ENCODE measurements at regions not wholly inside any gene's neighbourhood (a gene's known extent, or its start where the extent isn't known, plus 50 kb on each side); places are given as distances from the start of the nearest gene placed in this dataset.

DNA sequence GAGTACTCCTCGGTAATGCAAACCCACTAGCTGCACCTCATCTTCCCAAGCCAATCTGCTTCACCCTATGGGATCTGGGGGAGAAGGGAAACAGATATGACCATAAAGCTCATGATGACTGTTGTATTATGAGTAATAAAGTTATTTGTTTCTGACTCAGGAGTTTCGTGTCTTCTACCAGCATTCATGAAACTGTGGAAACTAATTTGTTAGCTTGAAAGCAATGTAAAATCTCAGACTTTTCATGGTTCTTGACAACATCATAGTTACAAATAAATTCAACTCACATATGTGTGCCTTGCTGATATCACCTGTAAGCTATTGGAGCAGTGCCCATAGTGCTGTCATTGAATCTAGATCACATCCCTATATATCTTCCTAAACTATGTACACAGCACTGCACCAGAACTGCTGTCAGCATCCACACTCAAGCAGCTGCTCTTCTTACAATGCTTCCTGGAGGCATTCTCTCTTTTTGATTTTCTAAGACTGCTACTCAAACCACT, 135.6 kb upstream of the KYNU start:
- ChIA-PET POLR2A (ENCODE audit: partially characterized antibody) (no interaction called here), CTCF (ENCODE audit: partially characterized antibody) (no interaction called here)
- H3K4me3 ChIP-seq (ENCODE audit: extremely low read depth in 1 of 4, insufficient read depth in 2 of 4, low read depth in 3 of 4, low read length in 4 of 4): no peak overlapping the region
- no peak overlapping the region for H3K18ac ChIP-seq (ENCODE audit: extremely low read depth, low read length)
- H4K5ac ChIP-seq (ENCODE audit: insufficient read length, low read depth, low read length): no peak overlapping the region
- no peaks in the 10 kb centered on the region for H3K79me2 ChIP-seq (ENCODE audit: control insufficient read depth in 1 of 2, insufficient read depth in 2 of 2, low read length in 2 of 2)
- H3K14ac ChIP-seq (ENCODE audit: insufficient read length): no peak overlapping the region
- 96% methylated on average over 2 of the region's 2 CpGs; no CpG with 5 or more reads in 1 of the 2 experiments for WGBS, 2 experiments (ENCODE audit: extremely low coverage in 1 of 2, insufficient coverage in 1 of 2, insufficient read length in 1 of 2, insufficient replicate concordance in 2 of 2, low coverage in 1 of 2, low lambda C conversion rate in 2 of 2, missing lambda C conversion rate in 1 of 2)
- H2AFZ ChIP-seq (ENCODE audit: low read length): no peak overlapping the region
- no peaks in the 10 kb centered on the region for H3K23me2 ChIP-seq (ENCODE audit: low read depth, low read length)
- no peak overlapping the region for H3K23ac ChIP-seq (ENCODE audit: insufficient read length)
- no peak overlapping the region for H2BK15ac ChIP-seq (ENCODE audit: low read length)
- no peaks in the 10 kb centered on the region for H3K27me3 ChIP-seq (replicated peaks in 1 of 4; ENCODE audit: control insufficient read depth in 3 of 4, extremely low read depth in 1 of 4, insufficient read depth in 3 of 4, low read length in 3 of 4)
- no peak overlapping the region for H3K27ac ChIP-seq (ENCODE audit: low read depth, low read length)
- H4K8ac ChIP-seq (ENCODE audit: extremely low read depth, insufficient read depth, low read length): no peak overlapping the region
- no peak for DNase-seq (ENCODE audit: low read depth in 1 of 2, low spot score in 2 of 2)
- no peaks in the 10 kb centered on the region for H3K79me1 ChIP-seq (ENCODE audit: low read depth, low read length)
- H2AK5ac ChIP-seq (ENCODE audit: low read depth, low read length): no peak overlapping the region
- no peak overlapping the region for H3K4ac ChIP-seq (replicated peaks; ENCODE audit: insufficient read length, low read depth, low read length)
- no peak overlapping the region for H2BK5ac ChIP-seq (ENCODE audit: low read depth, low read length)
- no peaks in the 10 kb centered on the region for H4K20me1 ChIP-seq (replicated peaks in 1 of 2; ENCODE audit: control insufficient read depth in 1 of 2, insufficient read depth in 2 of 2, low read length in 2 of 2)
- H3K4me2 ChIP-seq (ENCODE audit: insufficient read depth in 1 of 2, low read depth in 2 of 2, low read length in 2 of 2): no peak overlapping the region
- no peak overlapping the region for H2BK120ac ChIP-seq (replicated peaks; ENCODE audit: low read depth, low read length)
- no peaks in the 10 kb centered on the region for H3K36me3 ChIP-seq (ENCODE audit: control insufficient read depth in 2 of 4, insufficient read depth in 4 of 4, low read length in 3 of 4)
- TF ChIP-seq TBP (IDR thresholded peaks at IDR 0.05; ENCODE audit: low read depth, low read length): no peak
- TF ChIP-seq, protein P1, sequence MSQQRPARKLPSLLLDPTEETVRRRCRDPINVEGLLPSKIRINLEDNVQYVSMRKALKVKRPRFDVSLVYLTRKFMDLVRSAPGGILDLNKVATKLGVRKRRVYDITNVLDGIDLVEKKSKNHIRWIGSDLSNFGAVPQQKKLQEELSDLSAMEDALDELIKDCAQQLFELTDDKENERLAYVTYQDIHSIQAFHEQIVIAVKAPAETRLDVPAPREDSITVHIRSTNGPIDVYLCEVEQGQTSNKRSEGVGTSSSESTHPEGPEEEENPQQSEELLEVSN (IDR thresholded peaks at IDR 0.05): no peak
- no peak for TF ChIP-seq EGR1 (IDR thresholded peaks at IDR 0.05; ENCODE audit: borderline replicate concordance, low read depth, low read length)
- TF ChIP-seq RBBP5 (IDR thresholded peaks at IDR 0.05; ENCODE audit: borderline replicate concordance, low read depth, low read length): no peak
- TF ChIP-seq RAD21 (IDR thresholded peaks at IDR 0.05 in 1 of 2, conservative IDR thresholded peaks at IDR 0.05 in 1 of 2; ENCODE audit: low read depth in 2 of 2, low read length in 2 of 2): no peak
- no peak for TF ChIP-seq TAF7 (optimal IDR thresholded peaks at IDR 0.05; ENCODE audit: borderline replicate concordance, low read depth, low read length)
- TF ChIP-seq ZNF274 (IDR thresholded peaks at IDR 0.05; ENCODE audit: borderline replicate concordance, extremely low read depth, low read length): no peak
- no peak overlapping the region for H3K56ac ChIP-seq (replicated peaks; ENCODE audit: insufficient read length, low read depth, low read length)
- no peak overlapping the region for H4K91ac ChIP-seq (replicated peaks; ENCODE audit: insufficient read length, low read length)
- H2BK20ac ChIP-seq (ENCODE audit: low read length): no peak overlapping the region
- H3K9ac ChIP-seq (replicated peaks in 1 of 4; ENCODE audit: extremely low read depth in 1 of 4, low read depth in 3 of 4, low read length in 3 of 4): no peak overlapping the region
- no peaks in the 10 kb centered on the region for H3K9me3 ChIP-seq (ENCODE audit: insufficient read depth in 2 of 2, low read depth in 1 of 2, low read length in 1 of 2)
- no peak overlapping the region for H2BK12ac ChIP-seq (ENCODE audit: low read depth, low read length)
- H3K4me1 ChIP-seq (replicated peaks in 1 of 4; ENCODE audit: control insufficient read depth in 3 of 4, insufficient read depth in 4 of 4, low read length in 3 of 4): no peaks in the 10 kb centered on the region
- no peak for FAIRE-seq

Measured in H1 (cell line).